ENCODE measurements at regions not wholly inside any gene's neighbourhood (a gene's known extent, or its start where the extent isn't known, plus 50 kb on each side); places are given as distances from the start of the nearest gene placed in this dataset.

DNA sequence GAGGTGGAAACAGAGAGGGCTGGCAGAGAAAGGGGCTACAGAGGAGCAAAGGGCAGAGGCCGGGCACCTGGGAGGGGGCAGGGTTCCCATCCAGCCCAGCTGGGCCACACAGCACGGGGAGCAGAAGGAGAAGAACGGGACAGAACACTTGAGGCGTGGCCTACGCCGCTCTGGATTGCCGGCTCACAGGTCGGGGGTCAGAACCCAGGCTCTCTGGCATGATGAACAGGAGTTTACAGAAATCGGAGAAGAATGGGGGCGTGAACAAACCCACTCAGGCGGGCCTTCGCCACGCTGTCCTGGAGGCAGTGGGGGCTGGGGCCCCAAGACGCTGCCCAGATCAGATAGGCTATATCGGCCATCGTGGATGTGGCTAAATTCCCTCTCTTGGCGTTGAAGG, 362.2 kb upstream of the SHH start (continued):
- TF ChIP-seq ZBED4 (CRISPR knock-in tag; IDR thresholded peaks at IDR 0.05; ENCODE audit: borderline replicate concordance) (no peak), NFKBIZ (CRISPR knock-in tag; IDR thresholded peaks at IDR 0.05) (no peak), SIX1 (CRISPR knock-in tag; IDR thresholded peaks at IDR 0.05; ENCODE audit: borderline replicate concordance) (no peak)

- TF ChIP-seq ZNF121 (CRISPR knock-in tag; IDR thresholded peaks at IDR 0.05), result no peak
- intact Hi-C loops (cut with micrococcal nuclease; ENCODE audit: unreplicated experiment) (no loop called here), in situ Hi-C loops (cut with HindIII; ENCODE audit: extremely low pct_ligation_motif_present, low pct_unique_long_range_greater_than_20kb) (no loop called here)
- H3K4me2 ChIP-seq (ENCODE audit: low read depth, low read length), result no peak overlapping the region
- no peaks in the 10 kb centered on the region for H3K9me3 ChIP-seq (ENCODE audit: low read length)
- H2AFZ ChIP-seq (ENCODE audit: low read length), result no peak overlapping the region
- H3K4me1 ChIP-seq (ENCODE audit: insufficient read depth, low read length), result no peaks in the 10 kb centered on the region
- no peak overlapping the region for H3K9ac ChIP-seq (ENCODE audit: insufficient read depth, low read depth, low read length)
- peaks cover 0 to 55% of the 10 kb centered on the region in 2 experiments; a peak in 3 of 5 replicates for H3K27me3 ChIP-seq (ENCODE audit: control insufficient read depth in 1 of 2, insufficient read depth in 2 of 2, low read length in 2 of 2)
- FAIRE-seq, result no peak
- no peak for DNase-seq (ENCODE audit: low spot score)
- no peak for ATAC-seq
- no peak overlapping the region for H3K27ac ChIP-seq (ENCODE audit: extremely low read length, insufficient read depth, low read length)
- H4K20me1 ChIP-seq (ENCODE audit: insufficient read depth, low read length), result no peaks in the 10 kb centered on the region
- POLR2A ChIA-PET, result no interaction called here
- H3K79me2 ChIP-seq (ENCODE audit: insufficient read depth, low read length), result no peaks in the 10 kb centered on the region
- no peaks in the 10 kb centered on the region for H3K36me3 ChIP-seq (replicated peaks in 1 of 2; ENCODE audit: control insufficient read depth in 1 of 2, insufficient read depth in 2 of 2, low read length in 2 of 2)
- no peak overlapping the region for H3K4me3 ChIP-seq (replicated peaks in 1 of 3; ENCODE audit: insufficient read depth in 1 of 3, low read depth in 2 of 3, low read length in 3 of 3)
- CTCF ChIA-PET (ENCODE audit: low intra/inter-chr PET ratio, low total read pairs), result no interaction called here
- WGBS (ENCODE audit: low lambda C conversion rate), result 41% methylated on average over 5 of the region's 18 CpGs
- no TSS peak for BruUV-seq (replicated peaks)
These were observed 361.6 kb upstream of the SHH start for GRCh38 chr7:156173748-156174353.

Measured in HepG2 (cell line).